HCT116 (cell line): ENCODE measurements at regions not wholly inside any gene's neighbourhood (a gene's known extent, or its start where the extent isn't known, plus 50 kb on each side); places are given as distances from the start of the nearest gene placed in this dataset.

ENCODE experiments used
- ATAC-seq: fragments of 200-7000 bp; cut with Tn5 transposase; 2 replicates; pipeline ENCODE4 v1.9.1; 2020; ENCODE audit warnings: mild to moderate bottlenecking, moderate library complexity
- BruUV-seq: library from RNA; stranded (reverse); fragments of 400-500 nt; replicated peaks from 2 replicates; lab custom pipeline; 2021; lab: Mats Ljungman, UMichigan
- CTCF ChIA-PET: fragments of 300-600 bp; sonication (Branson Sonifier 250); formaldehyde crosslinking; loops from one replicate; lab custom pipeline; 2021; ENCODE audit warnings: antibody characterized with exemption; lab: Charles Lee
- POLR2A ChIA-PET: fragments of 300-600, 350-600 bp; sonication (Branson Sonifier 250); formaldehyde crosslinking; loops from one replicate; lab custom pipeline; 2021; ENCODE audit warnings: antibody characterized with exemption; lab: Charles Lee
- RAD21 ChIA-PET, 2 experiments: fragments of 300-600 bp; sonication (Branson Sonifier 250); formaldehyde crosslinking; loops; one replicate each; lab custom pipeline; 2023; ENCODE audit warnings: low total read pairs in 2 of 2; ENCODE audit not compliant: uncharacterized antibody in 2 of 2, unreplicated experiment in 2 of 2, low non-redundant PET in 1 of 2; lab: Charles Lee
- DNase-seq: peaks from one replicate; pipeline ENCODE4 v3.0.0-alpha.2; 2010; ENCODE audit warnings: low read depth, low spot score
- H2AFZ ChIP-seq: fragments of 200-600 bp; shearing (Covaris generic), sonication (generic); 2 replicates; pipeline ENCODE4 v1.6.1; 2017; ENCODE audit warnings: low read depth, mixed run types, mixed read lengths, antibody characterized with exemption, low read length; ENCODE audit not compliant: poor library complexity, severe bottlenecking
- H3K27ac ChIP-seq: 2 replicates; pipeline ENCODE4 v1.5.1; 2012; ENCODE audit warnings: low read depth, low read length
- H3K27me3 ChIP-seq: fragments of 200-600 bp; sonication (generic); 2 replicates; pipeline ENCODE4 v1.6.1; 2016; ENCODE audit warnings: mixed run types, low read length, mixed read lengths; ENCODE audit not compliant: insufficient read depth
- H3K36me3 ChIP-seq, 2 experiments: fragments of 200-500 bp in 1 of 2; fragments of 200-600 bp in 1 of 2; sonication (Bioruptor generic) in 1 of 2; sonication (generic) in 1 of 2; 2 replicates each; pipeline versions ENCODE4 v1.5.1 to v1.6.1; 2014 to 2016; ENCODE audit warnings: low read length in 2 of 2, inconsistent platforms in 1 of 2, mixed read lengths in 1 of 2, mixed run types in 1 of 2; ENCODE audit not compliant: insufficient read depth in 2 of 2, control insufficient read depth in 1 of 2
- H3K4me1 ChIP-seq, 2 experiments: fragments of 200-600 bp in 1 of 2; sonication (generic) in 1 of 2; 2 replicates each; pipeline versions ENCODE4 v1.5.1 to v1.6.1; 2012 to 2017; ENCODE audit warnings: low read length in 2 of 2, inconsistent platforms in 1 of 2, mild to moderate bottlenecking in 1 of 2, mixed read lengths in 1 of 2, mixed run types in 1 of 2, moderate library complexity in 1 of 2; ENCODE audit not compliant: insufficient read depth in 2 of 2, control insufficient read depth in 1 of 2
- H3K4me2 ChIP-seq: fragments of 200-600 bp; sonication (generic); 2 replicates; pipeline ENCODE4 v1.6.1; 2017; ENCODE audit warnings: mixed run types, low read length, mixed read lengths
- H3K4me3 ChIP-seq, 2 experiments: fragments of 200-600 bp in 1 of 2; sonication (generic) in 1 of 2; replicated peaks in 1 of 2; 2 replicates each; pipeline ENCODE4 v1.5.1; 2011 to 2016; ENCODE audit warnings: low read length in 2 of 2, control low read depth in 1 of 2, low read depth in 1 of 2, mild to moderate bottlenecking in 1 of 2, mixed read lengths in 1 of 2, mixed run types in 1 of 2
- H3K79me2 ChIP-seq: fragments of 200-600 bp; sonication (generic); 2 replicates; pipeline ENCODE4 v1.6.1; 2017; ENCODE audit warnings: mild to moderate bottlenecking, mixed run types, low read length, moderate library complexity, mixed read lengths; ENCODE audit not compliant: insufficient read depth
- H3K9ac ChIP-seq: fragments of 200-600 bp; sonication (generic); 2 replicates; pipeline ENCODE4 v1.6.1; 2016; ENCODE audit warnings: low read length, mixed read lengths
- H3K9me2 ChIP-seq: fragments of 200-600 bp; sonication (generic), shearing (Covaris generic); 2 replicates; pipeline ENCODE4 v1.6.1; 2017; ENCODE audit warnings: mixed run types, mild to moderate bottlenecking, moderate library complexity; ENCODE audit not compliant: insufficient read depth
- H3K9me3 ChIP-seq, 2 experiments: fragments of 200-500 bp in 1 of 2; fragments of 200-600 bp in 1 of 2; sonication (Bioruptor generic) in 1 of 2; sonication (generic) in 1 of 2; 2 replicates each; pipeline ENCODE4 v1.6.1; 2014 to 2017; ENCODE audit warnings: low read length in 2 of 2, mixed read lengths in 2 of 2, inconsistent platforms in 1 of 2, low read depth in 1 of 2, mild to moderate bottlenecking in 1 of 2, mixed run types in 1 of 2, moderate library complexity in 1 of 2; ENCODE audit not compliant: control insufficient read depth in 1 of 2, insufficient read depth in 1 of 2
- H4K20me1 ChIP-seq: fragments of 200-600 bp; sonication (generic), shearing (Covaris generic); 2 replicates; pipeline ENCODE4 v1.6.1; 2017; ENCODE audit warnings: mixed run types, mild to moderate bottlenecking, moderate library complexity; ENCODE audit not compliant: insufficient read depth
- ATF3 ChIP-seq: IDR thresholded peaks from 2 replicates; pipeline ENCODE4 v1.6.1; 2012
- ELF1 ChIP-seq: IDR thresholded peaks from 2 replicates; pipeline ENCODE4 v1.6.1; 2012; ENCODE audit warnings: low read depth, borderline replicate concordance
- EZH2phosphoT487 ChIP-seq: fragments of 200-600 bp; IDR thresholded peaks from 2 replicates; pipeline ENCODE4 v1.6.1; 2018; ENCODE audit warnings: antibody characterized with exemption, borderline replicate concordance
- POLR2A ChIP-seq: IDR thresholded peaks from 2 replicates; pipeline ENCODE4 v1.7.0; 2011; ENCODE audit warnings: borderline replicate concordance; ENCODE audit not compliant: insufficient read depth, insufficient read length; ENCODE audit errors: extremely low read depth
- RAD21 ChIP-seq: IDR thresholded peaks from 2 replicates; pipeline ENCODE4 v1.6.1; 2012; ENCODE audit warnings: low read depth, mild to moderate bottlenecking
- REST ChIP-seq: IDR thresholded peaks from 2 replicates; pipeline ENCODE4 v1.6.1; 2012; ENCODE audit warnings: low read depth
- SP1 ChIP-seq: IDR thresholded peaks from 2 replicates; pipeline ENCODE4 v1.6.1; 2012; ENCODE audit warnings: low read depth
- TCF7L2 ChIP-seq: IDR thresholded peaks from 2 replicates; pipeline ENCODE4 v1.7.0; 2011; ENCODE audit warnings: borderline replicate concordance, inconsistent platforms; ENCODE audit not compliant: insufficient read depth, insufficient read length; ENCODE audit errors: extremely low read depth
- YY1 ChIP-seq: IDR thresholded peaks from 2 replicates; pipeline ENCODE4 v1.6.1; 2011; ENCODE audit warnings: low read length, low read depth, moderate library complexity, mild to moderate bottlenecking; ENCODE audit not compliant: insufficient replicate concordance; ENCODE audit errors: extremely low read depth
- ZBTB33 ChIP-seq: IDR thresholded peaks from 2 replicates; pipeline ENCODE4 v1.6.1; 2011; ENCODE audit warnings: mild to moderate bottlenecking, low read length, moderate library complexity; ENCODE audit not compliant: insufficient replicate concordance; ENCODE audit errors: extremely low read depth
- ZNF274 ChIP-seq: fragments of 200-500 bp; sonication (Bioruptor generic); IDR thresholded peaks from 2 replicates; pipeline ENCODE4 v1.6.1; 2014; ENCODE audit warnings: mild to moderate bottlenecking, low read depth, low read length, inconsistent platforms
- intact Hi-C: fragments of 100-400 bp; cut with micrococcal nuclease; formaldehyde crosslinking; loops from 2 replicates; pipeline ENCODE4 v1.10.0; 2022

GRCh38 chr9:115385383-115386122 is 267.6 kb upstream of the TNC start:
- no peak for TF ChIP-seq RAD21
- TF ChIP-seq REST, result no peak
- no peak for TF ChIP-seq SP1
- ChIA-PET CTCF (no interaction called here), RAD21 (no interaction called here), POLR2A (no interaction called here)
- Histone ChIP-seq H3K9ac (no peak overlapping the region), H2AFZ (no peak overlapping the region), H3K9me3 (no peaks in the 10 kb centered on the region), H3K27ac (no peak overlapping the region), H3K4me1 (no peaks in the 10 kb centered on the region), H3K4me2 (no peak overlapping the region), H3K79me2 (no peaks in the 10 kb centered on the region), H3K27me3 (no peaks in the 10 kb centered on the region), H3K36me3 (no peaks in the 10 kb centered on the region), H3K9me2 (no peaks in the 10 kb centered on the region), H3K4me3 (no peak overlapping the region), H4K20me1 (no peaks in the 10 kb centered on the region)
- ATAC-seq, result no peak
- no peak for DNase-seq
- intact Hi-C loops, result no loop called here
- BruUV-seq, result no TSS peak

- TF ChIP-seq SP1 (no peak), ATF3 (no peak), ZNF274 (no peak), YY1 (no peak), RAD21 (no peak), POLR2A (no peak), TCF7L2 (no peak), EZH2phosphoT487 (no peak), ZBTB33 (no peak), ELF1 (no peak)
- no peaks in the 10 kb centered on the region for H3K9me3 ChIP-seq
- no peak overlapping the region for H3K27ac ChIP-seq
- H3K9ac ChIP-seq, result no peak overlapping the region
- ChIA-PET RAD21 (no interaction called here), CTCF (no interaction called here), POLR2A (no interaction called here)
- H3K9me2 ChIP-seq, result no peaks in the 10 kb centered on the region
- no peaks in the 10 kb centered on the region for H3K36me3 ChIP-seq
- no peaks in the 10 kb centered on the region for H3K79me2 ChIP-seq
- no peak overlapping the region for H2AFZ ChIP-seq
- intact Hi-C loops, result no loop called here
- no TSS peak for BruUV-seq
- H3K27me3 ChIP-seq, result no peaks in the 10 kb centered on the region
- H3K4me2 ChIP-seq, result no peak overlapping the region
- no peaks in the 10 kb centered on the region for H3K4me1 ChIP-seq
- DNase-seq, result no peak
- H4K20me1 ChIP-seq, result no peaks in the 10 kb centered on the region
- no peak for ATAC-seq
- H3K4me3 ChIP-seq, result no peak overlapping the region
These were observed 269.2 kb upstream of the TNC start for GRCh38 chr9:115386963-115387770.
